ENCODE measurements at regions not wholly inside any gene's neighbourhood (a gene's known extent, or its start where the extent isn't known, plus 50 kb on each side); places are given as distances from the start of the nearest gene placed in this dataset.

GRCh38 chr7:65746398-65746669 is 126.5 kb upstream of the VKORC1L1 start:
- TF ChIP-seq CTCF (IDR thresholded peaks at IDR 0.05) = no peak
- no peak for TF ChIP-seq POLR2AphosphoS5 (IDR thresholded peaks at IDR 0.05)
- TF ChIP-seq POLR2A (IDR thresholded peaks at IDR 0.05) = no peak
- TF ChIP-seq EP300 (IDR thresholded peaks at IDR 0.05) = no peak
